Lung (tissue), 11 donors: ENCODE measurements at regions not wholly inside any gene's neighbourhood (a gene's known extent, or its start where the extent isn't known, plus 50 kb on each side); places are given as distances from the start of the nearest gene placed in this dataset.
A peak's percentile ranks its signal among the peaks of the same experiment; 100 is the strongest.

Experiments used
- ATAC-seq: fragments of 200-7000 bp; cut with Tn5 transposase; one replicate; pipeline ENCODE4 v1.9.1; 2020; ENCODE audit warnings: moderate number of reproducible peaks; ENCODE audit not compliant: insufficient read depth, low FRiP score
- DNase-seq, 3 donors: peaks; one replicate each; pipeline ENCODE4 v3.0.0-alpha.2; 2013 to 2017
- H3K27ac ChIP-seq, 2 donors: one replicate each; pipeline ENCODE4 v1.5.1; 2013; ENCODE audit warnings: mild to moderate bottlenecking in 2 of 2, moderate library complexity in 2 of 2, control low read depth in 1 of 2, inconsistent platforms in 1 of 2, low read depth in 1 of 2, low read length in 1 of 2
- H3K27me3 ChIP-seq, 3 donors: one replicate each; pipeline ENCODE4 v1.5.1; 2013; ENCODE audit warnings: low read length in 2 of 3; ENCODE audit not compliant: control insufficient read depth in 3 of 3, insufficient read depth in 3 of 3
- H3K36me3 ChIP-seq, 4 donors: one replicate each; pipeline ENCODE4 v1.5.1; 2013; ENCODE audit warnings: low read length in 4 of 4, mild to moderate bottlenecking in 1 of 4, moderate library complexity in 1 of 4; ENCODE audit not compliant: control insufficient read depth in 4 of 4, insufficient read depth in 4 of 4
- H3K4me1 ChIP-seq, 5 donors: one replicate each; pipeline ENCODE4 v1.5.1; 2013; ENCODE audit warnings: low read length in 5 of 5, mild to moderate bottlenecking in 2 of 5, moderate library complexity in 1 of 5; ENCODE audit not compliant: control insufficient read depth in 5 of 5, insufficient read depth in 5 of 5
- H3K4me3 ChIP-seq: one replicate; pipeline ENCODE4 v1.5.1; 2013; ENCODE audit warnings: mild to moderate bottlenecking, control low read depth, moderate library complexity
- H3K9ac ChIP-seq, 2 donors: one replicate each; pipeline ENCODE4 v1.5.1; 2013; ENCODE audit warnings: low read length in 2 of 2, control low read depth in 1 of 2; ENCODE audit not compliant: insufficient read depth in 1 of 2
- H3K9me3 ChIP-seq, 4 donors: one replicate each; pipeline ENCODE4 v1.5.1; 2013; ENCODE audit warnings: low read length in 3 of 4, mild to moderate bottlenecking in 1 of 4, moderate library complexity in 1 of 4; ENCODE audit not compliant: control insufficient read depth in 4 of 4, insufficient read depth in 3 of 4
- CTCF ChIP-seq: IDR thresholded peaks from 2 replicates; pipeline ENCODE4 v1.5.1; 2012; ENCODE audit warnings: mild to moderate bottlenecking; ENCODE audit errors: control extremely low read depth, extremely low read depth
- WGBS, 2 donors: extraction: QIAGEN DNeasy Blood & Tissue Kit; methylation state at CpG; one replicate each; pipeline ENCODE4 v1.1.7; 2013; 5-methylcytosine and 5-hydroxymethylcytosine counted together
- donor health status: control.
- donor health status: control.
- donor health status: Bipolar disorder and iron deficiency.
- donor health status: healthy.
- donor health status: DM: yes; HTN: yes; CAD: no.

DNA sequence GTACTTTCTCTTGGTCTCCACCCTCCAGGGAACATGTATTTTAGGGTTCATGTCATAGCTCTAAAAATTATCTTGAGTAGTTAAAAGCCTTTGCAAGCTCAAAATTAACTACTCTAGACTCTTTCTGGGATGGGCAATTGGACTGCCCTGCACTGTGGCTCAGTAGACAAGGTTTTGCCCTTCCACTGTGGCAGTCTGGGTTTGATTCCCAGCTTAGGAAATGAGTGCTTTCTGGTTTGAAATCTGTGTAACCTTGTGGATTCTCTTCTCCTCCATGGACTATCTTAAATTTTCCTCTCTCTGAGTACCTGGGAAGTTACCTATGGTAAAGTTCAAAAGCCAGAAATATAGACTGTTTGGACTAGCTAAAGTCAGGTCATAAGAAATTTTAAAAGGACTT is 94.6 kb upstream of the UST start:
- Histone ChIP-seq H3K36me3 (no peaks in the 10 kb centered on the region), H3K27me3 (no peaks in the 10 kb centered on the region), H3K9me3 (peaks cover 0 to 3% (median 1%) of the 10 kb centered on the region in 4 donors), H3K4me3 (no peak overlapping the region), H3K27ac (no peak overlapping the region), H3K9ac (no peak overlapping the region), H3K4me1 (no peaks in the 10 kb centered on the region)
- DNase-seq, result no peak
- ATAC-seq, result no peak
- no peak for TF ChIP-seq CTCF

GRCh38 chr6:148653138-148653776 is 93.6 kb upstream of the UST start:
- DNase-seq (no peak), ATAC-seq (no peak)
- Histone ChIP-seq H3K27me3 (no peaks in the 10 kb centered on the region), H3K9me3 (peaks cover 0 to 3% (median under 1%) of the 10 kb centered on the region in 4 donors), H3K9ac (no peak overlapping the region), H3K4me3 (no peak overlapping the region), H3K36me3 (no peaks in the 10 kb centered on the region), H3K4me1 (no peaks in the 10 kb centered on the region), H3K27ac (no peak overlapping the region)
- 76 to 81% methylated on average over 2 of the region's 2 CpGs for WGBS, 2 donors
- no peak for TF ChIP-seq CTCF

DNA sequence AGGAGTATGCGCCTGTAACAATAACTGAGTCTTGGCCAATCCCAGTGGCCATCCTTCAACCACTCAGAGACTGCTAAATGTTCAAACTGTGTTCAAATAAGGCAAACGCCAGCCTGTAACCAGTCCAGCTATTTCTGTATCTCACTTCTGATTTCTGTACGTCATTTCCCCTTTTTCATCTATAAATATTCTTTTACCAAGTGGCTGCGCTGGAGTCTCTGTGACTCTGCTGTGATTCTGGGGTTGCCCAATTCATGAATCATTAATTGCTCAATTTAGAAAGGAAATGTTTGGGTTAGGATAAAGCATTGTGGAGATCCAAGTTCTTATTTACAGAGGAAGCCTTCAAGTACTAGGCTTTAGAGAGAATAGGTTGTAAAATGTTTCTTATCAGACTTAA is 89.8 kb upstream of the UST start:
- ATAC-seq, result peak; percentile 82
- no peaks in the 10 kb centered on the region for H3K27me3 ChIP-seq
- no peak overlapping the region for H3K27ac ChIP-seq
- no peak for TF ChIP-seq CTCF
- WGBS, 2 donors, result 37 to 43% methylated on average over 4 of the region's 4 CpGs
- no peak overlapping the region for H3K4me3 ChIP-seq
- H3K9me3 ChIP-seq, result peaks cover 0 to 3% (median 0%) of the 10 kb centered on the region in 4 donors
- no peak overlapping the region for H3K9ac ChIP-seq
- DNase-seq, result peak in 1 of 3 donors; percentile 11
- no peaks in the 10 kb centered on the region for H3K4me1 ChIP-seq
- H3K36me3 ChIP-seq, result no peaks in the 10 kb centered on the region
